Activated CD4-positive, alpha-beta memory T cell treated with anti-CD3 and anti-CD28 coated beads for 36 hours (primary cell): ENCODE measurements at regions not wholly inside any gene's neighbourhood (a gene's known extent, or its start where the extent isn't known, plus 50 kb on each side); places are given as distances from the start of the nearest gene placed in this dataset.

Experiments used
- CTCF ChIA-PET: fragments of 350-600 bp; sonication (Branson Sonifier 250); formaldehyde crosslinking; loops from one replicate; lab custom pipeline; 2021; ENCODE audit warnings: antibody characterized with exemption, inconsistent platforms; lab: Charles Lee
- POLR2A ChIA-PET: fragments of 350-600 bp; sonication (Branson Sonifier 250); formaldehyde crosslinking; loops from one replicate; lab custom pipeline; 2021; ENCODE audit warnings: antibody characterized with exemption; lab: Charles Lee
- DNase-seq: peaks from one replicate; pipeline ENCODE4 v3.0.0-alpha.2; 2020
- H3K27ac Mint-ChIP-seq: one replicate; pipeline ENCODE4 v1.8.0; 2021; ENCODE audit warnings: mixed read lengths
- H3K27me3 Mint-ChIP-seq: one replicate; pipeline ENCODE4 v1.8.0; 2021; ENCODE audit warnings: mixed read lengths
- H3K36me3 Mint-ChIP-seq: one replicate; pipeline ENCODE4 v1.8.0; 2021; ENCODE audit warnings: mixed read lengths
- H3K4me1 Mint-ChIP-seq: one replicate; pipeline ENCODE4 v1.8.0; 2021; ENCODE audit warnings: low read depth, mixed read lengths
- H3K4me3 Mint-ChIP-seq: one replicate; pipeline ENCODE4 v1.8.0; 2021; ENCODE audit warnings: mild to moderate bottlenecking, mixed read lengths
- H3K9me3 Mint-ChIP-seq: one replicate; pipeline ENCODE4 v1.8.0; 2021; ENCODE audit warnings: mixed read lengths
- intact Hi-C: fragments of 100-400 bp; cut with micrococcal nuclease; formaldehyde crosslinking; loops from one replicate; pipeline ENCODE4 v1.15.1; 2023

GRCh38 chr1:191953526-191953925, 204.7 kb upstream of the RGS18 start:
- Mint-ChIP-seq H3K4me3 (no peak overlapping the region), H3K9me3 (peaks cover 2% of the 10 kb centered on the region), H3K27ac (no peak overlapping the region), H3K36me3 (no peaks in the 10 kb centered on the region), H3K27me3 (no peaks in the 10 kb centered on the region), H3K4me1 (no peaks in the 10 kb centered on the region)
- no peak for DNase-seq
- POLR2A ChIA-PET = no interaction called here
- CTCF ChIA-PET = no interaction called here
- intact Hi-C loops = no loop called here

DNA sequence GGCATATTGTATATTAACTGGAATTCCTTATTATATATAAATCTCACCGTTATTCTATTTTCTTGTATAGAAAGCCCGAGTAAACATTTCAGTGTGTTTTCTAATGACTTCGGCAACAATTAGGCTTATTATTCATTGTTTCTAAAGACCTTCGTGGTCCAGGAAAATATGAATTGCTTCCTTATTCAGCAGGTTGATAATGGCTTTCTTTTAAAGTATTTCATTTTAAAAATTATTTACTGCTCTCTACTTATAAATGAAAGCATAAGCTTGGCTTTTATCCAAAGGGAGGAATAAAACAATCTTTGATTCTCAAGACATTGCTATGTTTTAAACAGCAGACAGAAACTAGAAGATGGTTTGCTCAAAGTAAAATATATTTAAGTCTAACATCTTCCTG, 198.4 kb upstream of the RGS18 start:
- Mint-ChIP-seq H3K4me1 (no peaks in the 10 kb centered on the region), H3K36me3 (no peaks in the 10 kb centered on the region), H3K27me3 (no peaks in the 10 kb centered on the region), H3K27ac (no peak overlapping the region), H3K9me3 (no peaks in the 10 kb centered on the region), H3K4me3 (no peak overlapping the region)
- POLR2A ChIA-PET = no interaction called here
- no peak for DNase-seq
- intact Hi-C loops = no loop called here
- CTCF ChIA-PET = no interaction called here

DNA sequence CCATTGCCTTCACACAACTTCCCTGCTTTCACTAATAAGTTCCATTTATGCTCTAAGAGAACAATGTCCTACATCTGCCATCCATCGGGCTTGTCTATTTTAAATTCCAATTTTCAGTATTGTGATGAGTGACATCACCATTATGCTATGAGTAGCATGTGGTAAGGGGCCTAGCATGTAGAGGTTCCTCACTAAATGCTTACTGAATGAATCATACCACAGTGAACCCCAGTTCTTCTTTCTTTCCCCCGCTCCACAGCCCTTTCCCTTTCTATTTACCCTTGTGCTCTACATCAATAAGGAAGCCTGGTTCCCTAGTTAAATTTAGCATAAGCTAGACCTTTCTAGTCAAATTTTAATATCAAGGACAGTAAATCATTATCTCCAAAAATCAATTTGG, 195.0 kb upstream of the RGS18 start:
- Mint-ChIP-seq H3K36me3 (no peaks in the 10 kb centered on the region), H3K9me3 (no peaks in the 10 kb centered on the region), H3K27me3 (no peaks in the 10 kb centered on the region), H3K4me1 (no peaks in the 10 kb centered on the region), H3K4me3 (no peak overlapping the region), H3K27ac (no peak overlapping the region)
- ChIA-PET POLR2A (no interaction called here), CTCF (no interaction called here)
- DNase-seq = no peak
- intact Hi-C loops = no loop called here

DNA sequence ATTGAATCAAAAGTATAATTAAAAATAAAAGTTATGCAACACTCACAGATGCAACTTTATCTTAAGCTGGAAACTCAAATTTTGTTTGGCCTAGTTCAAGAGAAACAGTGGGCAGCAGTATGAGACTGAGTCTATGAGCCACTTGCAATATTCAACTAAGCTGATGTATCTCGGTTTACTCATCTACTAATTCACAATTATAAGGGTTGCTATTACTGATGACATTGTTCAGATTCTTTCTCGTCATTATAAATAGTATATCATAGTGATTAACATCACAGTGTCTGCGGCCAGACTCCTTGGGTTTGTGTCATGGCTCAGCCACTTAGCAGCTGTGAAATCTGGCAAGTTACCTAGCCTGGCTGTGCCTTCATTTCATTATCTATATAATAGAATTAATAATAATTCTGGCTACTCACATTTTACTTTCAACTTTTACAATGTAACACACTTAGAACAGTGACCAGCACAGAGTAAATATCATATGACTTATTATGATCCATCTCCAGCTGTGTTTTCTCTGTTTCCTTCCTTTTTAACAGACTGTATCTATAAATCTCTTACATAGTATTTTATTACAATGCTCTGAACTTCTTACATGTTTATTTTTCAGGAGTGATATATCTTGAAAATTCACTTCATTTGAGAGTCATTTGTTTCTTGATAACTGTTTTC, 194.3 kb upstream of the RGS18 start:
- intact Hi-C loops = no loop called here
- H3K4me1 Mint-ChIP-seq = no peaks in the 10 kb centered on the region
- no peak for DNase-seq
- ChIA-PET POLR2A (no interaction called here), CTCF (no interaction called here)
- H3K9me3 Mint-ChIP-seq = no peaks in the 10 kb centered on the region
- no peak overlapping the region for H3K27ac Mint-ChIP-seq
- H3K36me3 Mint-ChIP-seq = no peaks in the 10 kb centered on the region
- H3K27me3 Mint-ChIP-seq = no peaks in the 10 kb centered on the region
- no peak overlapping the region for H3K4me3 Mint-ChIP-seq

DNA sequence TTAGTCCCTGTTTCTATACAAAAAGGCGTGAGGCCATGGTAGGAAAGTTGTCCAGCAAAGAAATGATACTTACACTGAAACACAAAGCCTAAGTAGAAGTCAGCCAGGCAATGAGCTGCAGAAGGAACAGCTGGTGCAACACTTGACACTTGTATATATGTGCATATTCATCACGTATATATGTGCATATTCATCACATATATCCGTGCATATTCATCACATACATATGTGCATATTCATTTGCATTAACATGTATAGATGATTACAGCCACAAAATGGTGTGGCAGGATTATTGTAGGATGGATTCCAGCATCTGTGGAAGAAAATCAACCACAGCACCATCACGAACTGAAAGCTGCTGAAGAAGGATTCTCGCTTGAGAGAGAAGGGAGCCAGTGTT, 189.0 kb upstream of the RGS18 start:
- POLR2A ChIA-PET = no interaction called here
- Mint-ChIP-seq H3K9me3 (peaks cover 2% of the 10 kb centered on the region), H3K27me3 (no peaks in the 10 kb centered on the region), H3K27ac (no peak overlapping the region), H3K4me3 (no peak overlapping the region), H3K36me3 (no peaks in the 10 kb centered on the region), H3K4me1 (no peaks in the 10 kb centered on the region)
- CTCF ChIA-PET = no interaction called here
- no peak for DNase-seq
- intact Hi-C loops = no loop called here

DNA sequence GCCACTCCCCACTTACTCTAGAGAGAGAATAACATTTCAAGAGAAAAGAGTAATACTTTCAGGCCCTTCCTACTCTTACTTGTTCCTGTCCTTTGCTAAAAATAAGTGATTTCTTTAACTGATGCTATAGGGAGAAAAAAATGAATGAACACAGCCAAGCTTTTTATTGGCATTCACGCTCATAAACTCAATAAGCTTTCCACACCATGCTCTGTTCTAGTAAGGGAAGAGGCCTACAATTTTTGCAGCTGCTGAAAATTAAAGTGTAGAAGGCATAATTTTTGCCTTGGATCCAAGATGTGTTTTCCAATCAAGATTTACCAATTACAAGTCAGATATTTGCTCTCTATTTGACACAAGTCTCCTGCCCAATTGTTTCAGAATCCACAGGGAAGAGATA, 188.1 kb upstream of the RGS18 start:
- Mint-ChIP-seq H3K27ac (no peak overlapping the region), H3K9me3 (peaks cover 7% of the 10 kb centered on the region), H3K36me3 (no peaks in the 10 kb centered on the region), H3K4me3 (no peak overlapping the region), H3K4me1 (no peaks in the 10 kb centered on the region), H3K27me3 (no peaks in the 10 kb centered on the region)
- ChIA-PET CTCF (no interaction called here), POLR2A (no interaction called here)
- intact Hi-C loops = no loop called here
- DNase-seq = no peak

- ChIA-PET CTCF (no interaction called here), POLR2A (no interaction called here)
- Mint-ChIP-seq H3K9me3 (peaks cover 7% of the 10 kb centered on the region), H3K4me1 (no peaks in the 10 kb centered on the region), H3K4me3 (no peak overlapping the region), H3K36me3 (no peaks in the 10 kb centered on the region), H3K27ac (no peak overlapping the region), H3K27me3 (no peaks in the 10 kb centered on the region)
- no peak for DNase-seq
- intact Hi-C loops = no loop called here
Measured at GRCh38 chr1:191971447-191971846, 186.8 kb upstream of the RGS18 start.

- POLR2A ChIA-PET = no interaction called here
- Mint-ChIP-seq H3K27ac (no peak overlapping the region), H3K9me3 (peaks cover 7% of the 10 kb centered on the region), H3K4me3 (no peak overlapping the region), H3K27me3 (no peaks in the 10 kb centered on the region), H3K36me3 (no peaks in the 10 kb centered on the region), H3K4me1 (no peaks in the 10 kb centered on the region)
- DNase-seq = no peak
- CTCF ChIA-PET = no interaction called here
- intact Hi-C loops = no loop called here
Measured at GRCh38 chr1:191974004-191974403, 184.3 kb upstream of the RGS18 start.

DNA sequence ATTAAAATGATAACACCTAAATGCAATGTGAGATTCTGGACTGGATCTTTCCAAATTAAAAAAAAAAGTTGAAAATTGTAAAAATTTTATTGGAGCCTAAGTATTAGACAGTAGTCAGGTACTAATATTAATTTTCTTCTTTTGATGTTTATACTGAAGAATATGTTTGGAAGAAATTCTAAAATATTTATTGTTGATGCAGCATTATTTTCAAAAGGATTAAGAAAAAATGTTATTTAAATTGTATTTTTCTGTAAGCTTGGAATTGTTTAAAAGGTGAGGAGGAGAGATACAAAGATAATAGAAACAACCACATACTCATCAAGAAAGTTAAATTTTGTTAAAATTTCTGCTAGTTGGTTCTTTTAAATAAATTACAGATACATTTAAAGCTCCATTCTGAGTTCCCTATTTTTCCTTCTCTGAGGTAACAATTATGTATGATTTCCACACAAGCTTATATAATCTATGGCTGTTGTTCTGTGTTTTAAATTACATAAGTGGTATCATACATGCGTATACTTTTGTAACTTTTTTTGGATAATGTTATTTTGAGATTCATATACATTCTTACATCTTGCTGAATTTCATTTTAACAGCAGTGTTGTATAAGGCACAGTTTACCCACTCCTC, 180.3 kb upstream of the RGS18 start:
- Mint-ChIP-seq H3K27ac (no peak overlapping the region), H3K27me3 (no peaks in the 10 kb centered on the region), H3K36me3 (no peaks in the 10 kb centered on the region), H3K4me1 (no peaks in the 10 kb centered on the region), H3K9me3 (peaks cover 14% of the 10 kb centered on the region), H3K4me3 (no peak overlapping the region)
- POLR2A ChIA-PET = no interaction called here
- intact Hi-C loops = no loop called here
- CTCF ChIA-PET = no interaction called here
- no peak for DNase-seq

DNA sequence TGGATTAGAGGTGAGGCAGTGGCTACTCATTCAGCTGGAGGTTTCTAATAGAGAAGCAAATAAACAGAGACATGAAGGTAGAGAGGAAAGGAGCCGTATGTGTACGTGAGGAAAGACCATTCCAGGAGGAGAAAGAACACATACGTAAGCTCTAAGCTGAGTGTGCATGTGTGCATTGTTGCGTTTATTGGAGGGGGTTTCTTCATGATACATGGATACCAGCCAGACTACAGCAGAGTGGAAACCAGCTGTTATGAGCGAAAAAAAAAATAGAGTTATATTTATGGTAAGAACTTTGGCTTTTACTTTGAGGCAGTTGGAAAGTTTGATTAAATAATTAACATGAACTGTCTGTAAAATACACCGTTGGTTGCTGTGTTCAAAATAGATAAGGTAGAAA, 173.4 kb upstream of the RGS18 start:
- Mint-ChIP-seq H3K4me1 (no peaks in the 10 kb centered on the region), H3K4me3 (no peak overlapping the region), H3K36me3 (no peaks in the 10 kb centered on the region), H3K27me3 (no peaks in the 10 kb centered on the region), H3K27ac (no peak overlapping the region), H3K9me3 (peaks cover 17% of the 10 kb centered on the region)
- no peak for DNase-seq
- CTCF ChIA-PET = interaction anchor here (0.6 kb wide), 1 partner anchor 81 kb away, joined by 3 read pairs; no protein-coding TSS in a partner anchor
- intact Hi-C loops = no loop called here
- POLR2A ChIA-PET = no interaction called here

- H3K4me3 Mint-ChIP-seq = no peak overlapping the region
- ChIA-PET CTCF (no interaction called here), POLR2A (no interaction called here)
- no peaks in the 10 kb centered on the region for H3K36me3 Mint-ChIP-seq
- no peak for DNase-seq
- H3K27ac Mint-ChIP-seq = no peak overlapping the region
- intact Hi-C loops = no loop called here
- no peaks in the 10 kb centered on the region for H3K27me3 Mint-ChIP-seq
- H3K4me1 Mint-ChIP-seq = no peaks in the 10 kb centered on the region
- H3K9me3 Mint-ChIP-seq = no peaks in the 10 kb centered on the region
Measured at GRCh38 chr1:191992118-191992517, 166.1 kb upstream of the RGS18 start.

- intact Hi-C loops = no loop called here
- Mint-ChIP-seq H3K36me3 (no peaks in the 10 kb centered on the region), H3K4me3 (no peak overlapping the region), H3K4me1 (no peaks in the 10 kb centered on the region), H3K27ac (no peak overlapping the region), H3K27me3 (no peaks in the 10 kb centered on the region), H3K9me3 (no peaks in the 10 kb centered on the region)
- ChIA-PET POLR2A (no interaction called here), CTCF (no interaction called here)
- DNase-seq = no peak
Measured at GRCh38 chr1:191993549-191993948, 164.7 kb upstream of the RGS18 start.

DNA sequence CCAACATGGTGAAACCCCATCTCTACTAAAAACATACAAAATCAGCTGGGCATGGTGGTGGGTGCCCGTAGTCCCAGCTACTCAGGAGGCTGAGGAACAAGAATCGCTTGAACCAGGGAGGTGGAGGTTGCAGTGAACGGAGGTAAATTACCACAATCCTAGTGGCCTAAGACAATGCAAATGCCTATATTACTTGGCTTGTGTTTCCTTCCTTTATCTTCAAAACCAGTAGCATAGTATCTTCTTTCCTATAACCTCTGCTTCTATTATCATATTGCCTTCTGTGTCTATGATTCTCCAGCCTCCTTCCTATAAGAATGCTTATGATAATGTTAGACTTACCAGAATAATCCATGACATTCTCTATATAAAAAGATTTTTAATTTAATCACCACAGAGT, 156.2 kb upstream of the RGS18 start:
- no peaks in the 10 kb centered on the region for H3K27me3 Mint-ChIP-seq
- CTCF ChIA-PET = no interaction called here
- intact Hi-C loops = no loop called here
- H3K9me3 Mint-ChIP-seq = no peaks in the 10 kb centered on the region
- POLR2A ChIA-PET = no interaction called here
- no peak overlapping the region for H3K27ac Mint-ChIP-seq
- no peaks in the 10 kb centered on the region for H3K4me1 Mint-ChIP-seq
- DNase-seq = no peak
- H3K4me3 Mint-ChIP-seq = no peak overlapping the region
- H3K36me3 Mint-ChIP-seq = no peaks in the 10 kb centered on the region
